Hepatocyte (in vitro differentiated cells): ENCODE measurements at regions not wholly inside any gene's neighbourhood (a gene's known extent, or its start where the extent isn't known, plus 50 kb on each side); places are given as distances from the start of the nearest gene placed in this dataset.

ENCODE experiments used
- CTCF ChIP-seq: fragments of 200-600 bp; sonication (generic); IDR thresholded peaks from 2 replicates; pipeline ENCODE4 v1.5.1; 2016; ENCODE audit warnings: antibody characterized with exemption, mild to moderate bottlenecking; ENCODE audit not compliant: poor library complexity
- EZH2 ChIP-seq: fragments of 200-600 bp; sonication (generic); IDR thresholded peaks from 2 replicates; pipeline ENCODE4 v1.6.1; 2016; ENCODE audit warnings: antibody characterized with exemption, mild to moderate bottlenecking, borderline replicate concordance
- EZH2phosphoT487 ChIP-seq: fragments of 200-600 bp; sonication (generic); IDR thresholded peaks from one replicate; pipeline ENCODE4 v1.6.1; 2018; ENCODE audit warnings: antibody characterized with exemption, mild to moderate bottlenecking, low read depth, moderate library complexity; ENCODE audit not compliant: unreplicated experiment, severe bottlenecking

- TF ChIP-seq EZH2, result no peak
- TF ChIP-seq CTCF, result no peak
- TF ChIP-seq EZH2phosphoT487, result no peak
These were observed 204.3 kb upstream of the HCCS start for GRCh38 chrX:10906866-10907265.
